Natural killer cell (primary cell): ENCODE measurements at regions not wholly inside any gene's neighbourhood (a gene's known extent, or its start where the extent isn't known, plus 50 kb on each side); places are given as distances from the start of the nearest gene placed in this dataset.

Experiments used
- ATAC-seq, 3 donors: fragments of 150-1000 bp in 2 of 3; fragments of 200-7000 bp in 1 of 3; cut with Tn5 transposase; 1 replicate in 1 of 3; 2 replicates in 2 of 3; pipeline ENCODE4 v1.10.0; 2021; ENCODE audit warnings: mild to moderate bottlenecking in 2 of 3, moderate library complexity in 2 of 3
- DNase-seq, 2 donors: peaks; one replicate each; pipeline versions ENCODE4 v3.0.0 to v3.0.0-alpha.2; 2013 to 2021; ENCODE audit warnings: mixed read lengths in 1 of 2
- H3K27ac ChIP-seq: one replicate; pipeline ENCODE4 v1.5.1; 2013; ENCODE audit warnings: mild to moderate bottlenecking, low read length
- H3K27me3 ChIP-seq: one replicate; pipeline ENCODE4 v1.6.1; 2013; ENCODE audit warnings: low read length; ENCODE audit not compliant: control insufficient read depth, insufficient read depth
- H3K36me3 ChIP-seq: one replicate; pipeline ENCODE4 v1.6.1; 2013; ENCODE audit warnings: low read length; ENCODE audit not compliant: control insufficient read depth, insufficient read depth
- H3K4me1 ChIP-seq: one replicate; pipeline ENCODE4 v1.6.1; 2013; ENCODE audit warnings: low read length; ENCODE audit not compliant: control insufficient read depth, insufficient read depth
- H3K4me3 ChIP-seq: one replicate; pipeline ENCODE4 v1.5.1; 2013; ENCODE audit warnings: low read length
- H3K9me3 ChIP-seq: one replicate; pipeline ENCODE4 v1.6.1; 2013; ENCODE audit warnings: low read length; ENCODE audit not compliant: control insufficient read depth, insufficient read depth
- H3K27ac Mint-ChIP-seq, 2 donors: one replicate each; pipeline ENCODE4 v1.8.0; 2022; ENCODE audit warnings: mild to moderate bottlenecking in 2 of 2, mixed read lengths in 2 of 2, moderate library complexity in 1 of 2
- H3K27me3 Mint-ChIP-seq, 2 donors: one replicate each; pipeline ENCODE4 v1.8.0; 2022; ENCODE audit warnings: low read depth in 2 of 2, mixed read lengths in 2 of 2
- H3K36me3 Mint-ChIP-seq: one replicate; pipeline ENCODE4 v1.8.0; 2022; ENCODE audit warnings: mixed read lengths
- H3K4me1 Mint-ChIP-seq, 2 donors: one replicate each; pipeline ENCODE4 v1.8.0; 2022; ENCODE audit warnings: mixed read lengths in 2 of 2
- H3K4me3 Mint-ChIP-seq: one replicate; pipeline ENCODE4 v1.8.0; 2022; ENCODE audit warnings: mild to moderate bottlenecking, moderate library complexity, mixed read lengths
- H3K9me3 Mint-ChIP-seq, 2 donors: one replicate each; pipeline ENCODE4 v1.8.0; 2022; ENCODE audit warnings: mixed read lengths in 2 of 2
- WGBS: methylation state at CpG from one replicate; pipeline ENCODE4 v1.1.7; 2013; ENCODE audit warnings: missing lambda C conversion rate; ENCODE audit not compliant: insufficient coverage; 5-methylcytosine and 5-hydroxymethylcytosine counted together
- intact Hi-C: fragments of 100-400 bp; cut with micrococcal nuclease; formaldehyde crosslinking; loops from one replicate; pipeline ENCODE4 v1.14.2; 2022
- TF ChIP-seq, protein P1 (sequence below): fragments of 200-600 bp; IDR thresholded peaks from one replicate; pipeline ENCODE4 v1.8.0; 2022; ENCODE audit warnings: antibody characterized with exemption

DNA sequence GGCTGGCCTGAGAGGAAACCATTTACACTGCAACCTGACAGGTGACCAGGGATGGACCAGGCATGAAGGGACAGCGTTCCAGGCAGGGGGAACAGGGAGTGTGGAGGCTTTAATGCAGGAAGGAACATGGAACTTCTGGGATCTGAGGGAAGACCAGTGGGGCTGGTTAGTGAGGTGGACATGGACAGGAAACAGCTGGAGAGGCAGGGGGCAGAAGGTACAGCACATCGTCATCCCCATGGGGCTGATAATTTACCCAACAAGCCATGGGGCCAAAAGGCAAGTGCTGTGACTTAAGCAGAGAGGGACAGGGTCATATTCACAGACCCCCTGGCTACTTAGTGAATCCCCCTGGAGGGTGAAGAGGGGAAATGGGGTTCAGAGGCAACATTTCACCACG lies 77.0 kb upstream of the LARS2 start:
- intact Hi-C loops = no loop called here

DNA sequence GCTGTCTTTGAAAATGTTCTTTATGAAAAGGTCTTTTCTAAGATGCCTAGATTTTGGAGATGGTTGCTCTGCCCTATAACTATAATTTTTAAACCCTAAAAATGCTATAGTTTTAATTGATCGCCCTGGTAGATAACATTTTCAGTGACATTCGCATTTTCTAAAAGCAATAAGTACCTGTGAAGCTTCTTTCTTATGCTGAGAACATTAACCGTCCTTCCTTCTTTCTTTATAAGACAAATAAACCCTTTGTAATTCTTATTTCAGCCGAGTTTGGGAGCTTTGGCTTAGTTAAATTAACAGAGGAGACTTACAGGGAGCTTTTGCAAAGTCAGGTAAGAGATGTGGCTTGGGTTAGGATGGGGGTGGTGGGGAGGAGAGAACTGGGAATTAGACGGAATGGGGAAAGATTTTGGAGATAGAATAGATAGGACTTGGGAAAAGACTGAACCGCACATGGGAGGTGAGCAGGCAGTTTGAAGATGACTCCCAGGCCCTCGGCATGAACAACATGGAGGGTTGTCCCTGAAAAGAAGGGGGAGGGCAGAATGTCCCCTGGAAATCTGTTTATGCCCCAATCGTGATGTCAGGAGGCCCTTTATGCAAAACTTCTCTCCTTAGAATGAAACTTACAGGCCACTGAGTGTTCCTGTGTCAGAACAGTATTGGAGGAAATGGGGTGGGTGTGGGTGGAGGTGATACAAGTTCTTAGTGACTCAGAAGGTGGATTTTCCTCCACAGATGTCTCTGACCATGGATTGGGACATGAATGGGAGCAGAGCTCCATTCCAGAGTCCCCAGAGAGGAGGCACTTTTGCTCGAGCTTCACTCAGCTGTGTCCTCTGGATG lies 76.2 kb upstream of the LARS2 start:
- no peak overlapping the region for H3K4me3 ChIP-seq
- Mint-ChIP-seq H3K4me1 (no peaks in the 10 kb centered on the region), H3K27ac (no peak overlapping the region), H3K9me3 (no peaks in the 10 kb centered on the region), H3K4me3 (no peak overlapping the region), H3K27me3 (peaks cover 17 to 32% of the 10 kb centered on the region in 2 donors), H3K36me3 (no peaks in the 10 kb centered on the region)
- DNase-seq = no peak
- no peaks in the 10 kb centered on the region for H3K27me3 ChIP-seq
- H3K4me1 ChIP-seq = no peaks in the 10 kb centered on the region
- no peak for ATAC-seq
- H3K9me3 ChIP-seq = no peaks in the 10 kb centered on the region
- intact Hi-C loops = no loop called here
- WGBS = 65% methylated on average over 7 of the region's 9 CpGs
- no peaks in the 10 kb centered on the region for H3K36me3 ChIP-seq
- TF ChIP-seq, protein P1, sequence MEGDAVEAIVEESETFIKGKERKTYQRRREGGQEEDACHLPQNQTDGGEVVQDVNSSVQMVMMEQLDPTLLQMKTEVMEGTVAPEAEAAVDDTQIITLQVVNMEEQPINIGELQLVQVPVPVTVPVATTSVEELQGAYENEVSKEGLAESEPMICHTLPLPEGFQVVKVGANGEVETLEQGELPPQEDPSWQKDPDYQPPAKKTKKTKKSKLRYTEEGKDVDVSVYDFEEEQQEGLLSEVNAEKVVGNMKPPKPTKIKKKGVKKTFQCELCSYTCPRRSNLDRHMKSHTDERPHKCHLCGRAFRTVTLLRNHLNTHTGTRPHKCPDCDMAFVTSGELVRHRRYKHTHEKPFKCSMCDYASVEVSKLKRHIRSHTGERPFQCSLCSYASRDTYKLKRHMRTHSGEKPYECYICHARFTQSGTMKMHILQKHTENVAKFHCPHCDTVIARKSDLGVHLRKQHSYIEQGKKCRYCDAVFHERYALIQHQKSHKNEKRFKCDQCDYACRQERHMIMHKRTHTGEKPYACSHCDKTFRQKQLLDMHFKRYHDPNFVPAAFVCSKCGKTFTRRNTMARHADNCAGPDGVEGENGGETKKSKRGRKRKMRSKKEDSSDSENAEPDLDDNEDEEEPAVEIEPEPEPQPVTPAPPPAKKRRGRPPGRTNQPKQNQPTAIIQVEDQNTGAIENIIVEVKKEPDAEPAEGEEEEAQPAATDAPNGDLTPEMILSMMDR = no peak
- no peak overlapping the region for H3K27ac ChIP-seq

More for the DNA sequence above, 77.0 kb upstream of the LARS2 start:
- Mint-ChIP-seq H3K27me3 (peaks cover 17 to 25% of the 10 kb centered on the region in 2 donors), H3K4me1 (no peaks in the 10 kb centered on the region), H3K4me3 (no peak overlapping the region), H3K27ac (no peak overlapping the region), H3K36me3 (no peaks in the 10 kb centered on the region), H3K9me3 (no peaks in the 10 kb centered on the region)
- H3K4me3 ChIP-seq = no peak overlapping the region
- H3K27me3 ChIP-seq = no peaks in the 10 kb centered on the region
- ATAC-seq (no peak), DNase-seq (no peak)
- 46% methylated on average over 3 of the region's 3 CpGs for WGBS
- TF ChIP-seq, protein P1 = no peak
- H3K4me1 ChIP-seq = no peaks in the 10 kb centered on the region
- H3K9me3 ChIP-seq = no peaks in the 10 kb centered on the region
- H3K27ac ChIP-seq = no peak overlapping the region
- H3K36me3 ChIP-seq = no peaks in the 10 kb centered on the region

DNA sequence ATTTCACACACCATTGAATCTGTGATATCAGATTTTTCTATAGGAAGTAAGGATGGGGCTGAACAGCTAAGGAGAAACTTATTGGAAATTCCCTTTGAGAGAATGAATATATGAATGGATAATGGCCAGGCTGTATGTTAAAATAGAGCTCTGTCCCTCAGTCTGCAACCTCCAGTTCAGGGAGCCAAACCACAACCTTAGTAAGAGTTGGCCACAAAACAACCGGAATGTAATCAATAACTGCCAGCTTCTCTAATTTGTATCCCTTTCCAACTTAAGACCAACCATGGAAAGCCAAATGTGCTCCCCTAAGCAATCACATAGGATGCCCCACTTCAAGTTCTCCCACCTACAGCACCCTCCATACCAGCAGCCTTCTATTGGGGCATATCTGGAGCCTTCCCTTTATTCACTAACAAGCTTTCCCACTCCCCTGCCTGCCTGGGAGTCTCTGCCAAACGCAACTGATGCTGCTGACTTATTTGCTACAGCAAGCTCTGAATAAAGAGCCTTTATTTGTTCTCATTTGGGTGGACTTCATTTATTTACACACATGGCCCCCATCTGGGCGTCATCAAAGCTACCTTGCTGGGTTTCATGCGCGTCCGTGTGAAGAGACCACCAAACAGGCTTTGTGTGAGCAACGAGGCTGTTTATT lies 75.4 kb upstream of the LARS2 start:
- intact Hi-C loops = no loop called here
- Histone ChIP-seq H3K9me3 (no peaks in the 10 kb centered on the region), H3K4me1 (no peaks in the 10 kb centered on the region), H3K4me3 (no peak overlapping the region), H3K27me3 (no peaks in the 10 kb centered on the region), H3K27ac (no peak overlapping the region), H3K36me3 (no peaks in the 10 kb centered on the region)
- Mint-ChIP-seq H3K4me1 (no peaks in the 10 kb centered on the region), H3K4me3 (no peak overlapping the region), H3K27me3 (peaks cover 17 to 37% of the 10 kb centered on the region in 2 donors), H3K9me3 (no peaks in the 10 kb centered on the region), H3K36me3 (no peaks in the 10 kb centered on the region), H3K27ac (no peak overlapping the region)
- no peak for ATAC-seq
- no peak for DNase-seq
- TF ChIP-seq, protein P1 = no peak
- 79% methylated on average over 7 of the region's 7 CpGs for whole genome bisulfite sequencing
